ENCODE measurements at regions not wholly inside any gene's neighbourhood (a gene's known extent, or its start where the extent isn't known, plus 50 kb on each side); places are given as distances from the start of the nearest gene placed in this dataset.

DNA sequence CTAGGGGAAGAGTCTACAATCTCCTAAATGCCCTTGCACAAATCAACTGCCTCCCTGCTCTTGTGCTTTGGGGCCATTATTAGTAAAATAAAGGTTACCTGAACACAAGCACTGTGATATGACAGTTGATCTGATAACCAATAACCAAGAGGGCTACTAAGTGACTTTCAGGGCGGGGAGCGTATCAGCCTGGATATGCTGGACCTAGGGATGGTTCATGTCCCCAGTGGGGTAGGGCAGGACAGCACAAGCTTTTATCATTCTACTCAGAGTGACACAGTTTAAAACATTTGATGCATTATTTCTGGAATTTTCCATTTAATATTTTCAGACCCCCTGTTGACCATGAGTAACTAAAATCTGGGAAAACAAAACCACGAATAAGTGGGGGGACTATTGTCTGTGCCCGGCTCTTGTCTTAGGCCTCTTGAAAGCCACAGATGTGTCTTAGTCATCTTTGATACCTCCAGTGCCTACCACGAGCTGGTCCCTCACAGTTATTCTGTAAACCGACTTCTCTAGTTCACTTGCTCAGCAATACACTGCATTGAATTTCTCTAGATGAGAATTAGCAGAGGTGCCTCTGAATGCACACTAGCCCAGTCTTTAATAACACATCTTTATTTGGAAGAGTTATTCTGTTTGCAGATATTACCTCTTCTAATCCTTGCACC, 94.6 kb upstream of the DHX40 start:
- Histone ChIP-seq H3K9me3 (ENCODE audit: control insufficient read depth in 2 of 2, low read length in 2 of 2) (no peaks in the 10 kb centered on the region), H3K27ac (ENCODE audit: low read depth in 2 of 2, low read length in 2 of 2) (no peak overlapping the region), H3K36me3 (ENCODE audit: control insufficient read depth in 2 of 2, insufficient read depth in 2 of 2, low read length in 2 of 2) (no peaks in the 10 kb centered on the region)

DNA sequence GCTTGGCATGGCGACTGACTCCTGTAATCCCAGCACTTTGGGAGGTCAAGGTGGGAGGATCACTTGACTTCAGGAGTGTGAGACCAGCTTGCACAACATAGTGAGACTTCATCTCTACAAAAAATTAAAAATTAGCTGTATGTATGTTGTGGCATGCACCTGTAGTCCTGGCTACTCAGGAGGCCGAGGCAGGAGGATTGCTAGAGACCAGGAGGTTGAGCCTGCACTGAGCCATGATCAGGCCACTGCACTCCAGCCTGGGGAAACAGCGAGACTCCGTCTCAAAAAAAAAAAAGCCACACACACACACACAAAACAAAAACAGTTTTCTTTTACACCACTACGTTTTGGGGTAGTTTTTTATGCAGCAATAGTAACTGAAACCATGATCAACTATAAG, 89.0 kb upstream of the DHX40 start:
- H3K4me1 ChIP-seq (ENCODE audit: control insufficient read depth in 2 of 2, insufficient read depth in 2 of 2, low read length in 2 of 2) = no peaks in the 10 kb centered on the region
- H3K36me3 ChIP-seq (ENCODE audit: control insufficient read depth in 2 of 2, insufficient read depth in 2 of 2, low read length in 2 of 2) = no peaks in the 10 kb centered on the region
- no peaks in the 10 kb centered on the region for H3K27me3 ChIP-seq (ENCODE audit: control insufficient read depth in 2 of 2, insufficient read depth in 2 of 2, low read length in 2 of 2)
- no peak overlapping the region for H3K9ac ChIP-seq (ENCODE audit: low read depth in 1 of 2, low read length in 2 of 2)
- H3K9me3 ChIP-seq (ENCODE audit: control insufficient read depth in 2 of 2, low read length in 2 of 2) = no peaks in the 10 kb centered on the region
- H3K4me3 ChIP-seq (ENCODE audit: low read length in 2 of 2) = no peak overlapping the region
- no peak overlapping the region for H3K27ac ChIP-seq (ENCODE audit: low read depth in 2 of 2, low read length in 2 of 2)

More for the DNA sequence above, 94.6 kb upstream of the DHX40 start:
- Histone ChIP-seq H3K4me3 (ENCODE audit: low read length in 2 of 2) (no peak overlapping the region), H3K4me1 (ENCODE audit: control insufficient read depth in 2 of 2, insufficient read depth in 2 of 2, low read length in 2 of 2) (no peaks in the 10 kb centered on the region), H3K9ac (ENCODE audit: low read depth in 1 of 2, low read length in 2 of 2) (no peak overlapping the region), H3K27me3 (ENCODE audit: control insufficient read depth in 2 of 2, insufficient read depth in 2 of 2, low read length in 2 of 2) (no peaks in the 10 kb centered on the region)

DNA sequence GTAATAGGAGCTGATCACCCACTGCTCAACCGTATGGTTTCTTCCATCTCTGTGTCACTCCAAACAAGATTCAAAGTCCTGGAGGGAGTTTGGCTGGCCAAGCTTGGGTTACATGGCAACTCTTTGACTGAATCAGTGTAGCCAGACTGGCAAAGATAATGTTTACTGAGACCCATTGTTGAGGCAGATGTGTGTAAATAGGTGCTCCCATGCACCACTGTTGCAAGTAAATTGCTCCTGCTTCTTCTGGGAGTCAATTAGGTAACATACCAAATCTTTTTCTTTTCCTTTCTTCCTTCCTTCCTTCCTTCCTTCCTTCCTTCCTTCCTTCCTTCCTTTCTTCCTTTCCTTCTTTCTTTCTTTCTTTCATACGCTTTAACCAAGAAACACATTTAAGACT, 86.3 kb upstream of the DHX40 start:
- Histone ChIP-seq H3K4me3 (ENCODE audit: low read length in 2 of 2) (no peak overlapping the region), H3K27ac (ENCODE audit: low read depth in 2 of 2, low read length in 2 of 2) (no peak overlapping the region), H3K4me1 (ENCODE audit: control insufficient read depth in 2 of 2, insufficient read depth in 2 of 2, low read length in 2 of 2) (no peaks in the 10 kb centered on the region), H3K27me3 (ENCODE audit: control insufficient read depth in 2 of 2, insufficient read depth in 2 of 2, low read length in 2 of 2) (no peaks in the 10 kb centered on the region), H3K36me3 (ENCODE audit: control insufficient read depth in 2 of 2, insufficient read depth in 2 of 2, low read length in 2 of 2) (no peaks in the 10 kb centered on the region), H3K9me3 (ENCODE audit: control insufficient read depth in 2 of 2, low read length in 2 of 2) (no peaks in the 10 kb centered on the region), H3K9ac (ENCODE audit: low read depth in 1 of 2, low read length in 2 of 2) (no peak overlapping the region)

DNA sequence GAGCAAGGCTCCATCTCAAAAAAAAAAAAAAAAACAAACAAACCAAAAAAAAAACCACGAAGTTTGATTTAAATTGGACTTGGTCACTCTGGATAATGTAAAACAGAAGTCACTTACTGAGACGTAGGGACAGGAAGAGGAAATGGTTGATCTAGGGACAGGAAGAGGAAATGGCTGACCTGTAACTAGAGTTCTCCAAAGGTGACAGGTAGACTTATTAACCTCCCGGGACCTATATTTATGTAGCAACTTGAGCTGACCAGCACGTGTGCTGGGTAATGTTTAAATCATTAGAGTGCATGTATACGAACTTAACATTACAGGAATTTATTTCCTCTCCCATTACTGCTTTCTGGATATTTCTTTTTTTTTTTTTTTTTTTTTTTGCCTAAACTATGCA, 81.5 kb upstream of the DHX40 start:
- Histone ChIP-seq H3K27me3 (ENCODE audit: control insufficient read depth in 2 of 2, insufficient read depth in 2 of 2, low read length in 2 of 2) (no peaks in the 10 kb centered on the region), H3K9ac (ENCODE audit: low read depth in 1 of 2, low read length in 2 of 2) (no peak overlapping the region), H3K4me3 (ENCODE audit: low read length in 2 of 2) (no peak overlapping the region), H3K4me1 (ENCODE audit: control insufficient read depth in 2 of 2, insufficient read depth in 2 of 2, low read length in 2 of 2) (no peaks in the 10 kb centered on the region), H3K36me3 (ENCODE audit: control insufficient read depth in 2 of 2, insufficient read depth in 2 of 2, low read length in 2 of 2) (no peaks in the 10 kb centered on the region), H3K9me3 (ENCODE audit: control insufficient read depth in 2 of 2, low read length in 2 of 2) (no peaks in the 10 kb centered on the region), H3K27ac (ENCODE audit: low read depth in 2 of 2, low read length in 2 of 2) (no peak overlapping the region)

DNA sequence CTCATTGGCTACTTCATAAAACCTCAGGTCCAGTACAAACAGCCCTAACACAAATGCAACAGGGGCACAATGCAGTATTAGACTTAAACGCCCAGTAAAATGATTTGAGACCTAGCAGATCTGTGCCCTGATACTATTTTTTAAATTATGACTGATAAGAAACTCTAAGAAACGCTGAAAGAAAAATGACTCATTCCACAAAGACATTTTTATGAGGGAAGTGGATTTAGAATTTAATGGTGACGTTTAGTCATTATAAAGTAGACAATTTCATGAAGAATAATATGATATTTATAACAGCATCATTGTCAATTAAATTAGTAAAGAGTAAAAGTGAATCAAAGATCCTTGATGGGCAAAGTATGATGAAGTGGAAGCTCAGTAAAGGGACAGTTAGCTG, 80.4 kb upstream of the DHX40 start:
- Histone ChIP-seq H3K27me3 (ENCODE audit: control insufficient read depth in 2 of 2, insufficient read depth in 2 of 2, low read length in 2 of 2) (no peaks in the 10 kb centered on the region), H3K4me1 (ENCODE audit: control insufficient read depth in 2 of 2, insufficient read depth in 2 of 2, low read length in 2 of 2) (no peaks in the 10 kb centered on the region), H3K27ac (ENCODE audit: low read depth in 2 of 2, low read length in 2 of 2) (no peak overlapping the region), H3K9me3 (ENCODE audit: control insufficient read depth in 2 of 2, low read length in 2 of 2) (no peaks in the 10 kb centered on the region), H3K9ac (ENCODE audit: low read depth in 1 of 2, low read length in 2 of 2) (no peak overlapping the region), H3K36me3 (ENCODE audit: control insufficient read depth in 2 of 2, insufficient read depth in 2 of 2, low read length in 2 of 2) (no peaks in the 10 kb centered on the region), H3K4me3 (ENCODE audit: low read length in 2 of 2) (no peak overlapping the region)

DNA sequence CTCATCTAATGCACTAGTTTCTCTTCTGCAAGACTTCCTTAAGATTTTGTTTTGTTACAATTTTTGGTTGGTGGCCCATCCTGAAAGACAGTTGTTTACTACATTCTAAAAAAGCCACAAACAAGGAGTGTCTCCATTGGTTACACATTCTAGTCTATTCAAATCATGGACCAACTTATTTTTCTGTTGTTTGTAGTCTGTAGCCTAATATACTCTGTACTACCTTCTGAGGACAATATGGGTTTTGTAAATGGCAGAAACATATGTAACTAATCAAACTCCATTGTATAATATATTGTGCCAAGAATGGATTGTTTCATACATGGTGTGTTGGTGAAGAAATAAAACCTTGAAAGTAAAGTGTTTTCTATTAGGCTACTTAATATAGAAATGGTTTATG, 79.5 kb upstream of the DHX40 start:
- Histone ChIP-seq H3K4me1 (ENCODE audit: control insufficient read depth in 2 of 2, insufficient read depth in 2 of 2, low read length in 2 of 2) (no peaks in the 10 kb centered on the region), H3K9ac (ENCODE audit: low read depth in 1 of 2, low read length in 2 of 2) (no peak overlapping the region), H3K4me3 (ENCODE audit: low read length in 2 of 2) (no peak overlapping the region), H3K36me3 (ENCODE audit: control insufficient read depth in 2 of 2, insufficient read depth in 2 of 2, low read length in 2 of 2) (no peaks in the 10 kb centered on the region), H3K27ac (ENCODE audit: low read depth in 2 of 2, low read length in 2 of 2) (no peak overlapping the region), H3K9me3 (ENCODE audit: control insufficient read depth in 2 of 2, low read length in 2 of 2) (no peaks in the 10 kb centered on the region), H3K27me3 (ENCODE audit: control insufficient read depth in 2 of 2, insufficient read depth in 2 of 2, low read length in 2 of 2) (no peaks in the 10 kb centered on the region)

DNA sequence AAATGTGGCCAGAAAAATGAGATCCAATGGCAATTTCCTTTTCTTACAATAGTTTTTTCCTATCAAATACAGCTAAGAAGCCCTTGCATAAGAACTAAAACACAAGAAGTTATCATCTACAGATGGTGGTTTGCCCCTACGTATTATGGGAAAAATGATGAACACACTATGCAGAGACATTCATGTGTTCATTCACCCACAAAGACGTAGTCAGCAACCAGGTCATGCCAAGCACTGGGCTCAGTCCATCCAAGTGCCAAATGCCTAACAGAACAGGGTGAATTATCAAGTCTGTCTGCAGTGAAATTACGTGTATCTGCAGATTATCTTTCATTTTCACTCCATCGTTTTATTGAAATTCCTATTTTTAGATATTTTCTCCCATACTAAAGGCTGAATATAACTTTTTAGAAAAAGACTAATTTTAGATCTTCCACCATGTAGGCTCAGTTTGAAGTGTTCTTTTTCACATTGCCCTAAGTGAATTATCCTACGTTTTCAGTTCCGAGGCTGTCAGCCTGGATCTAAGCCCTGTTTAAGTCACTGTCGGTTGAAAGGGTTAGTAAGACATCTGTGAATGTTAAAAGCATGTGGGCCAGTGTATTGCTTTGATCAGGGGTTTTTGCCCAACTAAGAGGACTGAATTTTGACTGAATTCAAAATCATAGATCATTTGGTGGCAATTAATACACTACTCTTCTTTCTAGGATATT, 78.1 kb upstream of the DHX40 start:
- H3K9ac ChIP-seq (ENCODE audit: low read depth in 1 of 2, low read length in 2 of 2) = no peak overlapping the region
- H3K9me3 ChIP-seq (ENCODE audit: control insufficient read depth in 2 of 2, low read length in 2 of 2) = no peaks in the 10 kb centered on the region
- no peak overlapping the region for H3K4me3 ChIP-seq (ENCODE audit: low read length in 2 of 2)
- no peaks in the 10 kb centered on the region for H3K36me3 ChIP-seq (ENCODE audit: control insufficient read depth in 2 of 2, insufficient read depth in 2 of 2, low read length in 2 of 2)
- no peaks in the 10 kb centered on the region for H3K27me3 ChIP-seq (ENCODE audit: control insufficient read depth in 2 of 2, insufficient read depth in 2 of 2, low read length in 2 of 2)
- no peak overlapping the region for H3K27ac ChIP-seq (ENCODE audit: low read depth in 2 of 2, low read length in 2 of 2)
- no peaks in the 10 kb centered on the region for H3K4me1 ChIP-seq (ENCODE audit: control insufficient read depth in 2 of 2, insufficient read depth in 2 of 2, low read length in 2 of 2)

DNA sequence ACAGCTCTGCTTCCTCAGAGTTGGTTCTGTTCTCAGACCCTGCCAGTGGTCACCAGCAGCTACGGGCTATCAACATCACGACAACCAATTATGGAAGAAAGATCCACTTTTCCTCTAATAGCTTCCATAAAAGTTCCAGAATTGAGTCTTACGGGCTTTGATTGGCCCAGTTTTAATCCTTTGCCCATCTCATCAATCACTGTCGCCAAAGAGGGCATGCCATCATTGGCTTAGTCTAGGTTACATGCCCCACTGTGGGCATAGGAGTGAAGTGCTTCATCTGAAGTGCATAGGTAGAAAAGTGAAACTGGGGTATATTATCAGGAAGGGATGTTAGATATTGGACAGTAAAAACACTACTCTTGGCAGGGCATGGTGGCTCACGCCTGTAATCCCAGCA, 76.6 kb upstream of the DHX40 start:
- no peaks in the 10 kb centered on the region for H3K27me3 ChIP-seq (ENCODE audit: control insufficient read depth in 2 of 2, insufficient read depth in 2 of 2, low read length in 2 of 2)
- no peaks in the 10 kb centered on the region for H3K9me3 ChIP-seq (ENCODE audit: control insufficient read depth in 2 of 2, low read length in 2 of 2)
- no peak overlapping the region for H3K9ac ChIP-seq (ENCODE audit: low read depth in 1 of 2, low read length in 2 of 2)
- H3K27ac ChIP-seq (ENCODE audit: low read depth in 2 of 2, low read length in 2 of 2) = no peak overlapping the region
- H3K4me3 ChIP-seq (ENCODE audit: low read length in 2 of 2) = no peak overlapping the region
- no peaks in the 10 kb centered on the region for H3K36me3 ChIP-seq (ENCODE audit: control insufficient read depth in 2 of 2, insufficient read depth in 2 of 2, low read length in 2 of 2)
- no peaks in the 10 kb centered on the region for H3K4me1 ChIP-seq (ENCODE audit: control insufficient read depth in 2 of 2, insufficient read depth in 2 of 2, low read length in 2 of 2)

DNA sequence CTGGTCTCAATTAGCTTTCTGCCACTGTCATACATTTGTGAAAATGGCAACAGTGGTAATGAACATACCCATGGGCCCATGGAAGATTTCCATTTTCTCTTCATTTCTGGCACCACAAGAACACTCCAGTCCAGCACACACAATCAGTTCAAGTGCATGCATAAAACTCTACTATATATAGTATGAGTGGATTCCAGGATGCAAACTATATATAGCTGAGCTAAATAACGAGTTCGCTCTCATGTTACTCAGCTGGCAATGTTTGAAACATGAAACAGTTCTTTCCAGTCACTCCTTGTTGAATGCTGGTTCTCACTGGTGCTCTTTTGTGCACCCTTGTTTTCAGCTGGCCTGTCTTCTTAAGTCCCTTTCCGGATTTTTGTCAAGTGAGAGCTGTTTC, 75.2 kb upstream of the DHX40 start:
- Histone ChIP-seq H3K27ac (ENCODE audit: low read depth in 2 of 2, low read length in 2 of 2) (no peak overlapping the region), H3K4me3 (ENCODE audit: low read length in 2 of 2) (no peak overlapping the region), H3K9me3 (ENCODE audit: control insufficient read depth in 2 of 2, low read length in 2 of 2) (no peaks in the 10 kb centered on the region), H3K9ac (ENCODE audit: low read depth in 1 of 2, low read length in 2 of 2) (no peak overlapping the region), H3K4me1 (ENCODE audit: control insufficient read depth in 2 of 2, insufficient read depth in 2 of 2, low read length in 2 of 2) (no peaks in the 10 kb centered on the region), H3K27me3 (ENCODE audit: control insufficient read depth in 2 of 2, insufficient read depth in 2 of 2, low read length in 2 of 2) (no peaks in the 10 kb centered on the region), H3K36me3 (ENCODE audit: control insufficient read depth in 2 of 2, insufficient read depth in 2 of 2, low read length in 2 of 2) (no peaks in the 10 kb centered on the region)

DNA sequence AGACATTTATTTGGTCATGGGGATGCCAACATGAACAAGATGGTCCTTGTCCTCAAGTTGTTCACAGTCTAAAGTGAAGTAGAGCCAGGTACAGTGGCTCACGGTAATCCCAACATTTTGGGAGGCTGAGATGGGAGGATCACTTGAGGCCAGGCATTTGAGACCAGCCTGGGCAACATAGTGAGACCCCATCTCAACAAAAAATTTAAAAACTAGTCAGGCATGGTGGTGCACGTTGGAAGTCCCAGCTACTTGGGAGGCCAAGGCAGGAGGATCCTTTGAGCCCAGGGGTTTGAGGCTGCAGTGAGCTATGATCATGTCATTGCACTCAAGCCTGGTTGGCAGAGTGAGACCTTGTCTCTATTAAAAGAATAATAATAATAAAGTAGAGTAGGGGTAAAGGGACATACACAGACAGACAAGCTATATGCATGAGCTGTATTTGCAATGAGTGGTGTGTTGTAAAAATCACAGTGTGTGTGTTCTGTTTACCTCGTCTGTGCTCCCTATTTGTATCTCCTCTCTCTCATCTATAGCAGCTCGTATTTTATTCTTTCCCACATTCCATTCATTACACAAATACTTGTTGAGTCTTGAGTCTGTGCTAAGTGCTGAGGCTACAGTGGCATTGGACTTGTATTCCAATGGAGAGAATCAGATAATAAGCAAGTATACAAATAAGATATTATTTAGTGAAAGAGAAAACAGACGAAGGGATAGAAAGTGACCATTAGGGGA, 73.9 kb upstream of the DHX40 start:
- H3K27ac ChIP-seq (ENCODE audit: low read depth in 2 of 2, low read length in 2 of 2) = no peak overlapping the region
- no peaks in the 10 kb centered on the region for H3K36me3 ChIP-seq (ENCODE audit: control insufficient read depth in 2 of 2, insufficient read depth in 2 of 2, low read length in 2 of 2)
- H3K9me3 ChIP-seq (ENCODE audit: control insufficient read depth in 2 of 2, low read length in 2 of 2) = no peaks in the 10 kb centered on the region
- H3K27me3 ChIP-seq (ENCODE audit: control insufficient read depth in 2 of 2, insufficient read depth in 2 of 2, low read length in 2 of 2) = no peaks in the 10 kb centered on the region
- H3K4me3 ChIP-seq (ENCODE audit: low read length in 2 of 2) = no peak overlapping the region
- H3K9ac ChIP-seq (ENCODE audit: low read depth in 1 of 2, low read length in 2 of 2) = no peak overlapping the region
- no peaks in the 10 kb centered on the region for H3K4me1 ChIP-seq (ENCODE audit: control insufficient read depth in 2 of 2, insufficient read depth in 2 of 2, low read length in 2 of 2)

All from mucosa of rectum (tissue), 2 donors.